ENCODE measurements at regions not wholly inside any gene's neighbourhood (a gene's known extent, or its start where the extent isn't known, plus 50 kb on each side); places are given as distances from the start of the nearest gene placed in this dataset.
"Not testable (repeated sequence)": the region's sequence is repeated elsewhere in the genome, so short reads cannot be mapped to it uniquely, and the experiment has no call there.

DNA sequence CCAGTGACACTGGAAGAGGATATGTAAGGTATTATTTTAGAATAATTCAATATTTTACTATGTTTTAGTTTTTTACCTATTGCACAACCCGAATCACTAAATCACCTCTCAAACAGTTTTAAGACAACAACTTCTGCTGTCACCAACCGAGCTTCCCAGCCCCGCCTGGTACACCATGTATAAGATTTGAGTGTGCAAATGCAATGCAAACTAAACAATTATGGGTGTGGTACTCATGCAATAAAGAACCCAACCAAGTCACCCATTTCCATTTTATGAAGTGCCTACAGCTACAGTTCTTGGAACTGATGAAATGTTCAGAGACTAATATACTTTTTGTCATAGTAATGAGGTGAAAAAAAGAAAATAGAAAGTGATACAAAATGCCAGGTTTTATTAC is 256.2 kb downstream of the TAFA4 start:
- DNase-seq: no peak

DNA sequence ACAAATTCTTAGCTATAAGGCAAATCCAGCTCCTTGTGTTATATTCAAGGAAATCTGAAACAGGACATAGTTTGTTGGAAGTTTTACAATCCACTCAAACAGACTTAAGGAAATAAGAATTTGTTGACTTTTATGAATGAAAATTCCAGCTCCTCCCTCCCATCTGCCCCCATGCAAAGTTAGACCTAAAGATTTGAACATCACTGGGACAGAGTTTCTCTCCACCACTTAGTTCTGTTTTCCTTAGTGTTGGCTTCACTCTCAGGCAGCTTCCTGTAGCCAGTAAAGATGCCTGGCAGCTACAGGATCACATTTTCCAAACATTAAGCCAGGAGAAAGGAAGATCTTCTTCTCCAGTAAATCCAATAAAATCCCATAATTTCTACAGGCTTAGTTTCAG is 265.0 kb downstream of the TAFA4 start:
- DNase-seq: no peak

- no peak for DNase-seq
These were observed 265.8 kb downstream of the TAFA4 start for GRCh38 chr3:68666429-68667136.

DNA sequence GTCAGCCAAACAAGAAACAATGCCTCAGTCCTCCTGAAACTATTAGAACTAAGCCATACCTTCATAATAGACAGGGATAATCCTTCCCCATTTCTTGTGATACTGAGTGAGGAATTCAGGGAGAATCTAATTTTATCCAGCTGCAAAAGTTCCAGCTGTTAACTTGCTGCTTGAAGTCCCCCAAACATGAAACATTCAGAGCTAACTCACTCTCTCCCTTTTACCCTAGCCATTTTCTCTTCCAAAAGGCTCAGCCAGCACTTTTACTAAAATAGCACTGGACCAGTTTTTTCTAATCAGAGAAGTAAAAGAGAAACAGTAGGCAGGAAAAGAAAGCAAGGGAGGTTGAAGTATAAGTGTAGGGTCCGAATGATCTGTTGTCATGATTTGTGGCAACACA is 268.1 kb downstream of the TAFA4 start:
- no peak for DNase-seq

- DNase-seq: no peak
These were observed 270.2 kb downstream of the TAFA4 start for GRCh38 chr3:68662176-68662575.

DNA sequence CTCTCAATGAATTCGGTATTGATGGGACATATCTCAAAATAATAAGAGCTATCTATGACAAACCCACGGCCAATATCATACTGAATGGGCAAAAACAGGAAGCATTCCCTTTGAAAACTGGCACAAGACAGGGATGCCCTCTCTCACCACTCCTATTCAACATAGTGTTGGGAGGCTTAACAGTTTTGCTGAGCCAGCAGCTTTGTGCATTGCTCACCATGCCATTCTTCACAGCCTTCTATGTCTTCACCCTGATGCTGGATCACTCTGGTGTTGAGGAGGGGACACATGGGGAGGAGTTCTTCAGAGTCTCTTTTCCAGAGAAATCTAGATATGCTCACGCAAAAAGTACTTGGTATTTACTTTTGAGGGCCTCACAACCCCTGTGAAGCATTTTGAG is 281.7 kb downstream of the TAFA4 start:
- DNase-seq: not testable (repeated sequence)

- no peak for DNase-seq
These were observed 283.9 kb downstream of the TAFA4 start for GRCh38 chr3:68648494-68648893.

DNA sequence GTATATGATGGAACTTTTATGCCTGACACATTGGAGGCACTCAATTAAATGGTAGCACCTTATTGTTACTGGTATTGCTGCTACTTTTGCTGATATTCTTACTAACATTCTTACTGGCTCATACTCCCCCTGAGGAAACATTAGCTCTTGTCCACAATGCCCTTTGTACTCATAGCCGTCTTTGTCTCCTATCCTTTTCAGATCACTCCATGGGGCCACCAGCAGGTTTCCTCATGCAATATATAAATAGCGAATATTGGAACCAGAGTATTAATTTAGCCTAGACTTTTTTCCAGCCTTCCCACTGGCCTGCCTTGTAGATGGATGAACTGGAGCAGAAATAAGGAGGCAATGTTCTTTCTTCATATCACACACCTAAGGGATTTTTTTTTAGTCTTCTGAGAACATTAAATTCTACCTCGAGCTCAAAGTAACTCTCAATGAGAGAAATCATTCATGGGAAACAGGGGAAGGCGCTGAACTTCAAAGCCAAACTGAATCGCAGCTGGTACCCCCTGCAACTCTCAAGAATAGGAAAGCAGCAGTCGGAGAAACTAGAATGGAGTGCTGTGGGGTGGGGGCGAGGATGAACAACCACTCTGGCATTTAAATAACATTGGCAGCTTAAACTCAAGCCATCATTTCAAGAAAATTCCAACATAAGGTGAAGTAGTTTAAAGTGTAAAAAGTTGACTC is 300.3 kb downstream of the TAFA4 start:
- DNase-seq: no peak

DNA sequence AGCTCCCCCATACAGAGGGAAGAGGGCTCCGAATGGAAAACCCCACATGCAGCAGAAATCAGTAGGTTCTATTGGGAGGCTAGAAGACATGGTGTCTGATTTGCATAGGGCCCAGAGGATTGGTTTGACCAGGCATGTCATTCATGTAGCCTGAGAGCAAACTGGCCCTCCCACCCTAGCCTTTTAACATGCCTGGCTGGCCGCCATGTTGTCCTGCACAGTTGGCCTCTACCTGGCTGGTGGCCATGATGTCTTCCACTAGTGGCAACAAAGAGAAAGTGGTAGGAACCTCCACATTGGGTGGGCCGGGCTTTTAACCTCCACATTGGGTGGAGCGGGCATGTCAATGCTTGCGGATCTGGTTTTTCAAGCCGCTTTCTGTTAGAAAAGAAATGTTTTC is 312.1 kb downstream of the TAFA4 start:
- DNase-seq: no peak

DNA sequence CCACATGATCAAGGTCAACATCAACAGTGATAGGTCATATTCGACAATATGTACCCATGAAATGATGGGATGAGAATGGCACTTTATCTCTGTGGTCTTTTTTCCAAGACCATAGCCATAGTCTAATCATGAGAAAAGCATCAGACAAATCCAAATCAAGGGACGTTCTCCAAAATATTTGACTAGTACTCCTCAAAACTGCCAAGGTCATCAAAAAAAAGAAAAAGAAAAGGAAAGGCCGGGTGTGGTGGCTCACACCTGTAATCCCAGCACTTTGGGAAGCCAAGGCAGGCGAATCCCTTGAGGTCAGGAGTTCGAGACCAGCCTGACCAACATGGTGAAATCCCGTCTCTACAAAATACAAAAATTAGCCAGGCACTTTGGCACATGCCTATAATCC is 318.3 kb downstream of the TAFA4 start:
- DNase-seq: no peak

- DNase-seq: no peak
These were observed 361.0 kb downstream of the TAFA4 start for GRCh38 chr3:68571321-68571720.

- DNase-seq: no peak
These were observed 371.6 kb downstream of the TAFA4 start for GRCh38 chr3:68560728-68561127.

DNA sequence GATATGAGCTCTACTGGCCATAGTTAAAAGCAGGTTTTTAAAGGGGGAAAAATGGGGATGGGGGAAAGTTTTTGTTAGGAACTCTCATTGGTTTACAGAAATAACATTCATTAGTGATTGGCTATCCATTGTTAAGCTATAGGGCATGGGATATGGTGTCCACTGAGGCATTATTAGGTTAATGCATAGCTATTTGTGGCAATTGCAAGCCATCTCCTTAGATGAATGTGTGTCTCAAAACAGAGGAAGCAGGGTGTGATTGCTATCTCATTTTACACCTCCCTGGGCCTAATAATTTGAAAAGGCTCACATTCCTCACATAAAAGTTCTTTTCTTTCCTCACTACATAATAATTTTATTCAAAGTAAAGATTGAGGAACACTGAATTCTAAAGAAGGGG is 396.6 kb downstream of the TAFA4 start:
- DNase-seq: no peak

GRCh38 chr3:68523330-68523729 is 409.0 kb downstream of the TAFA4 start:
- no peak for DNase-seq

DNA sequence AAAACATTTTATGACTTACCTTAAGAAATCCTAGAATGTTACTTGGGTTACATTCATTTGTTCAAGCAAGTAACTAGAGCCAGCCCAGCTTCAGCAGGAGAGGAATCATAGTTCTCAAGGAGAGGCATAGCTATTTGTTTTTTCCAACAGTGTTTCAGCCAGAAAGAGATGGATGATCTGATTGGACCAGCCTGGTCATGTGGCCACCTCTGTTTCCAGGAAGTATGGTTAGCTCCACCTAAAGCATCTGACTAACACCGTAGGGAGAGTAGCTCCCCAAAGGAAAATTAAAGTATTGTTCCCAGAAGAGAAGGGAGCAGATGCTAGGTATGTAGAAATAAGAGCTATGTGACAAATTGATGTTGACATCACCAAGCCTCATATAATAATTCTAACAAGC is 417.1 kb downstream of the TAFA4 start:
- DNase-seq: no peak

GRCh38 chr3:68504201-68504600 is 428.1 kb downstream of the TAFA4 start:
- no peak for DNase-seq

DNA sequence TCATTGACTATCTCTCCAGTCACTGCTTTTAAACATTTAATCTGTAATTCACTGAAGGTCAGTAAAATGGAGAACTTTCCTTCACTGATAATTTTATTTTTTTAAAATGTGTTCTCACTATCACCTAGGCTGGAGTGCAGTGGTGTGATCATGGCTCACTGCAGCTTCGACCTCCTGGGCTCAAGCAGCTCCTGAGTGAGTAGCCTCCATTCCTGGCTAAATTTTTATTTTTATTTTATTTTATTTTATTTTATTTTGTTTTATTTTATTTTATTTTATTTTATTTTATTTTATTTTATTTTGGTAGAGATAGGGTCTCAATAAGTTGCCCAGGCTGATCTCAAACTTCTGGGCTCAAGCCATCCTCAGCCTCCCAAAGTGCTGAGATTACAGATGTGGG is 446.5 kb downstream of the TAFA4 start:
- DNase-seq: not testable (repeated sequence)

DNA sequence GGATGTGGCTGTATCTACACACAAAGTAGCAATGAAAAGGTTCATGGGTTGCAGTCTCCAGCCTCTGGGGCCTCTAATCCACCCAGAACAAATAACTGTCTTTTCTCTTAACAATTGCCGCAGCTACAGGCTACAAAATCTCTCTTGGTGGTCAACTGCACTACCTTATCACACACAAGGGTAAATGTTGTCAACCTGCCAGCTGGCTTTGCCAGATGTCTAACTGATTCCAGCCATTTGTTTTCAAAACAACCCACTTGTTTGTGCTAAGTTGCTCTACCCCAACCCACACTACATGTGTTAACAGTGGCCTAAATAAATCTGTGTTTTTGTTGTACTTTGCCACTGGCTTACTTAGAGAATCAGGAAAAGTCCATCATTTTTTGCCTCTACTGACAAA is 447.3 kb downstream of the TAFA4 start:
- no peak for DNase-seq

DNA sequence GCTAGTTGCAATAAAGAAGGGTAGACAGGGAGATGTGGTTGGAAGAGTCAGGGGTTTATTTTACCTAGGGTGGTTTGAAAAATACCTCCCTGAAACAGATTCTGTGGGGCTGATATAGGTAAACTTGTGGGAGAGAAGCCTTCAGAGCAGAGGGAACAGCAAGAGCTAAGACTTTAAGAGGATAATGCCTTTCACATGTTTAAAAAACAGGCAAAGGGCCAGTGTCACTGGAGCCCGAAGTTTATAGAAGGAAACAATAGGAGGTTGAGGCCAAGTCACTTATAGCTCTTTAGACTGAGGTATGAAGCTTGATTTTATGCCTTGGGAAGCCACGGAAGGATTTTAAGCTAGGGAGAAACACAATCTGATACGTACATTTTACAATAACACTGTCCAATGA is 448.7 kb downstream of the TAFA4 start:
- no peak for DNase-seq

DNA sequence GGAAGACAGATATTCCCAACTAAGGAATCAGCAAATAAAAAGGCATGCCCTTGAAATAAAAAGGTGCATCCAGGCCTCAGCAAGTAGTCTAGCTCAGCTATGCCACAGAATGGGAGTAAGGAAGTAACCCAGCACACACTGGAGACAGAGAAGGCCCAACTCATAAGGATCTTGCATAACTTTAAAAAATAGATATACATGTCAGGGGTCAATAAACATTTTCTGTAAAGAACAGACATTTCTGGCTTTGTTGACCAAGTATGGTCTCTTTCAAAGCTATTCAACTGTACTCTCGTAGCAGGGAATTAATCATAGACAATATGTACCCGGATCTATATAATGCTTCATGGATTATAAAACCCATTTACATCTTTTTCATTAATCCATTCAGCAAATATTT is 449.3 kb downstream of the TAFA4 start:
- no peak for DNase-seq

GRCh38 chr3:68482565-68482964 is 449.8 kb downstream of the TAFA4 start:
- no peak for DNase-seq

GRCh38 chr3:68479779-68480178 is 452.6 kb downstream of the TAFA4 start:
- DNase-seq: no peak

DNA sequence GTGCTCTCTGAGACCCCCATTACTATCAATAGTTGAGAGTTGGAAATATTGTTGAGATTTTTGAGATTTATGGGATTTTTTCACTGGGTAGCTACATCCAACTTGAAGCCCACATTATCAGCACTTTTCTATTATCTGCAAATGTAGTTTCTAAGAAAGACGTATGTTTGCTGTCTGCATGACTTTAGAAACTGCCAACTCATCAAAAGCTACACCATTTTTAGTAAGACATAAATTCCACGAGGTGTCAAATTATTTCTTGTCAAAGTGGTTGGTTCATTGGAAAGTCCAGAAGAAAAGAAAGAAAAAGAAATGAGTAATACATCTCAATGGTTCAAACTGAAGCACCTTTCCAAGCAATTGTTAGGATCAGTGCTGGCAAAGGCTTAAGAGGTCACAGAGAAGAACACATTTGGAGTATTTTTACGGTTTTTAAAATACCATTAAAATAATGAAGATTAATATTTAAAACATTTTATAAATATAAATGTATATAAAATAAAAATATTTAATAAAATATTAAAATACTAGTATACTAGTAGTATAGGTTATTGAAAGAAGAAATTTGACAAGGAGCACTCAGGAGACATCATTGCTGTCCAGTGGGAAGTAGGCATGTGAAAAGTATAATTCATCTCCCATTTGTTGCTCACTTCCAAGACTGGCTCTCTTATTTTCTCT is 463.5 kb downstream of the TAFA4 start:
- no peak for DNase-seq

DNA sequence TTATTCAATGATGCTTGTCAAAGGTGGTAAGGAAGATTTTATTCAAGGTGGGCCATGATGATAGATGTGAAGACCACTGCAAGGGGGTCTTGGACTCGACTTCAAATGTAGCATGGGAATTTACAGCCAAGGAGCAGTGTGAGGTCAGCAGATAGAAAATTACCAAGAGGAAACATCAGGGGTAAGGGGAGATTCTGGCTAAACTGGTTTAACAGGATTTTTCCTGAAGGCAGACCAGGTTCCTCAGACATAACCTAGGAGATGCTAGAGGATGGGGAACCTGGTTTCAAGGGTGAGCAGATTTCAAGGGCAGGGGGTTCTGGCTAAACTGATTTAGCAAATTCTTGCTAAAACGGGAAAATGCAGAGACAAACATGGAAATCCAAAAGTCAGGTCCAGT is 464.9 kb downstream of the TAFA4 start:
- no peak for DNase-seq
